H9 (cell line): ENCODE measurements at regions not wholly inside any gene's neighbourhood (a gene's known extent, or its start where the extent isn't known, plus 50 kb on each side); places are given as distances from the start of the nearest gene placed in this dataset.

Experiments used
- DNase-seq: peaks from one replicate; pipeline ENCODE4 v3.0.0-alpha.2; 2017
- H2AFZ ChIP-seq: one replicate; pipeline ENCODE4 v1.6.1; 2013; ENCODE audit warnings: mild to moderate bottlenecking, low read length, control low read depth, moderate library complexity
- H2AK5ac ChIP-seq: 2 replicates; pipeline ENCODE4 v1.6.1; 2013; ENCODE audit warnings: low read length, control low read depth, mixed read lengths; ENCODE audit not compliant: insufficient read length
- H2BK120ac ChIP-seq: one replicate; pipeline ENCODE4 v1.6.1; 2013; ENCODE audit warnings: low read depth, mild to moderate bottlenecking, low read length, control low read depth, inconsistent platforms; ENCODE audit not compliant: poor library complexity, severe bottlenecking
- H2BK12ac ChIP-seq: 2 replicates; pipeline ENCODE4 v1.6.1; 2013; ENCODE audit warnings: low read length, control low read depth, mixed read lengths, low read depth; ENCODE audit not compliant: insufficient read length
- H2BK15ac ChIP-seq: 2 replicates; pipeline ENCODE4 v1.6.1; 2013; ENCODE audit warnings: low read depth, low read length, control low read depth
- H2BK20ac ChIP-seq: one replicate; pipeline ENCODE4 v1.6.1; 2013; ENCODE audit warnings: low read depth, mild to moderate bottlenecking, low read length, control low read depth, inconsistent platforms; ENCODE audit not compliant: poor library complexity, severe bottlenecking
- H2BK5ac ChIP-seq: 2 replicates; pipeline ENCODE4 v1.6.1; 2013; ENCODE audit warnings: low read length, control low read depth, mixed read lengths; ENCODE audit not compliant: insufficient read length
- H3K14ac ChIP-seq: 2 replicates; pipeline ENCODE4 v1.6.1; 2013; ENCODE audit warnings: low read length, control low read depth; ENCODE audit not compliant: insufficient read depth
- H3K18ac ChIP-seq: 2 replicates; pipeline ENCODE4 v1.6.1; 2013; ENCODE audit warnings: low read depth, mild to moderate bottlenecking, mixed read lengths, low read length, control low read depth; ENCODE audit not compliant: insufficient read length
- H3K23ac ChIP-seq: 2 replicates; pipeline ENCODE4 v1.6.1; 2013; ENCODE audit warnings: low read length, control low read depth, mixed read lengths, low read depth; ENCODE audit not compliant: insufficient read length
- H3K23me2 ChIP-seq: 2 replicates; pipeline ENCODE4 v1.6.1; 2013; ENCODE audit warnings: low read depth, mild to moderate bottlenecking, mixed read lengths, low read length, control low read depth; ENCODE audit not compliant: insufficient read length, poor library complexity, severe bottlenecking
- H3K27ac ChIP-seq: 2 replicates; pipeline ENCODE4 v1.5.1; 2013; ENCODE audit warnings: low read length, control low read depth, mixed read lengths, low read depth; ENCODE audit not compliant: insufficient read length
- H3K27me3 ChIP-seq: 2 replicates; pipeline ENCODE4 v1.6.1; 2013; ENCODE audit warnings: low read length, control low read depth, inconsistent platforms; ENCODE audit not compliant: insufficient read depth
- H3K4ac ChIP-seq: 2 replicates; pipeline ENCODE4 v1.6.1; 2013; ENCODE audit warnings: low read depth, mild to moderate bottlenecking, control low read depth, inconsistent platforms, low read length, moderate library complexity
- H3K4me1 ChIP-seq: 2 replicates; pipeline ENCODE4 v1.6.1; 2013; ENCODE audit warnings: low read length, control low read depth, inconsistent platforms; ENCODE audit not compliant: insufficient read depth
- H3K4me2 ChIP-seq: 2 replicates; pipeline ENCODE4 v1.6.1; 2013; ENCODE audit warnings: low read length, control low read depth, mixed read lengths; ENCODE audit not compliant: insufficient read length, insufficient read depth
- H3K56ac ChIP-seq: 2 replicates; pipeline ENCODE4 v1.6.1; 2013; ENCODE audit warnings: low read depth, mild to moderate bottlenecking, mixed read lengths, low read length, control low read depth; ENCODE audit not compliant: insufficient read length
- H3K79me1 ChIP-seq: 2 replicates; pipeline ENCODE4 v1.6.1; 2013; ENCODE audit warnings: low read depth, mild to moderate bottlenecking, moderate library complexity, low read length, control low read depth, inconsistent platforms; ENCODE audit not compliant: insufficient read depth, poor library complexity, severe bottlenecking
- H3K79me2 ChIP-seq: 2 replicates; pipeline ENCODE4 v1.6.1; 2013; ENCODE audit warnings: low read length, control low read depth, inconsistent platforms; ENCODE audit not compliant: insufficient read depth
- H3K9ac ChIP-seq: 2 replicates; pipeline ENCODE4 v1.6.1; 2013; ENCODE audit warnings: low read length, control low read depth, mixed read lengths; ENCODE audit not compliant: insufficient read length; ENCODE audit errors: extremely low read depth
- H3K9me3 ChIP-seq: one replicate; pipeline ENCODE4 v1.6.1; 2013; ENCODE audit warnings: low read depth, low read length, inconsistent platforms; ENCODE audit not compliant: control insufficient read depth
- H3T11ph ChIP-seq: one replicate; pipeline ENCODE4 v1.6.1; 2013; ENCODE audit warnings: mild to moderate bottlenecking, low read length, control low read depth, inconsistent platforms
- H4K20me1 ChIP-seq: one replicate; pipeline ENCODE4 v1.6.1; 2013; ENCODE audit not compliant: control insufficient read depth, insufficient read length, insufficient read depth
- H4K5ac ChIP-seq: 2 replicates; pipeline ENCODE4 v1.6.1; 2013; ENCODE audit warnings: low read depth, mild to moderate bottlenecking, mixed read lengths, low read length, control low read depth; ENCODE audit not compliant: insufficient read length
- H4K8ac ChIP-seq: replicated peaks from 2 replicates; pipeline ENCODE4 v1.6.1; 2013; ENCODE audit warnings: low read length, control low read depth, mixed read lengths, low read depth; ENCODE audit not compliant: insufficient read length
- H4K91ac ChIP-seq: 2 replicates; pipeline ENCODE4 v1.6.1; 2013; ENCODE audit warnings: low read depth, mild to moderate bottlenecking, moderate library complexity, mixed read lengths, low read length, control low read depth; ENCODE audit not compliant: insufficient read length
- H3K27ac Mint-ChIP-seq, 3 experiments: 2 replicates in 2 of 3; 3 replicates in 1 of 3; pipeline ENCODE4 v1.8.0; 2020 to 2021; ENCODE audit warnings: mixed read lengths in 3 of 3, mild to moderate bottlenecking in 1 of 3, moderate library complexity in 1 of 3
- H3K27me3 Mint-ChIP-seq: 2 replicates; pipeline ENCODE4 v1.8.0; 2021; ENCODE audit warnings: low read depth, mild to moderate bottlenecking, moderate library complexity, mixed read lengths
- H3K36me3 Mint-ChIP-seq, 3 experiments: 2 replicates in 2 of 3; 3 replicates in 1 of 3; pipeline ENCODE4 v1.8.0; 2020 to 2021; ENCODE audit warnings: low read depth in 3 of 3, mixed read lengths in 3 of 3; ENCODE audit not compliant: insufficient read depth in 1 of 3
- H3K4me1 Mint-ChIP-seq, 2 experiments: 2 replicates each; pipeline ENCODE4 v1.8.0; 2020; ENCODE audit warnings: mixed read lengths in 2 of 2
- H3K4me3 Mint-ChIP-seq, 2 experiments: 2 replicates in 1 of 2; 3 replicates in 1 of 2; pipeline ENCODE4 v1.8.0; 2020 to 2021; ENCODE audit warnings: mild to moderate bottlenecking in 2 of 2, mixed read lengths in 2 of 2, moderate library complexity in 1 of 2
- H3K9me3 Mint-ChIP-seq, 2 experiments: 2 replicates in 1 of 2; 3 replicates in 1 of 2; pipeline ENCODE4 v1.8.0; 2020; ENCODE audit warnings: mild to moderate bottlenecking in 2 of 2, mixed read lengths in 2 of 2, moderate library complexity in 1 of 2
- CTCF ChIP-seq: fragments of 200-600 bp; sonication (generic); conservative IDR thresholded peaks from 3 replicates; pipeline ENCODE4 v1.8.0; 2021; ENCODE audit warnings: antibody characterized with exemption, mild to moderate bottlenecking
- WGBS: extraction: QIAGEN DNeasy Blood & Tissue Kit; methylation state at CpG from one replicate; pipeline ENCODE4 v1.1.7; 2013; ENCODE audit warnings: missing lambda C conversion rate, low lambda C conversion rate, mixed read lengths; ENCODE audit not compliant: insufficient read length; ENCODE audit errors: extremely low coverage; 5-methylcytosine and 5-hydroxymethylcytosine counted together

DNA sequence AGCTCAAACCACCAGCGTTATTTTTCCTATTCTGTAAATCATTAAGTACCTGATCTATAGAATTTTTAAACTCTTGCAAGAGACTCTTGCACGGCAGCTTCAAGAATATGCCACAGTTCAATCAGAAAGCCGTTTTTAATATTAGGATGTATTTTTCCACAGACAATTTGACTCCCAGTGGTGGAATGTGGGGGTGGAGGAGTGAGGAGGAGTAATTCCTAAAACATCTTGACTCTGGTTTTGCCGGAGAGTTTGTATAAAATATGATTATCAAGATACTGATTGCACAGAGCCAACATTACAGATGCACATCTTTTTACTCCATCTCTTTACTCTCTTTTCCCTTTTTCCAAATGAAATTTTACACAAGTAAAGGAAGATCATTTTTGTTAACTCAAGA is 288.3 kb downstream of the ENC1 start:
- WGBS: no CpG with 5 or more reads among the region's 4 CpGs
- Histone ChIP-seq H3K23ac (no peak overlapping the region), H3K14ac (no peak overlapping the region), H2BK12ac (no peak overlapping the region), H3K18ac (no peak overlapping the region), H3K4me2 (no peak overlapping the region), H2BK5ac (no peak overlapping the region), H2AFZ (no peak overlapping the region), H3K4me1 (no peaks in the 10 kb centered on the region), H3T11ph (no peak overlapping the region), H4K20me1 (no peaks in the 10 kb centered on the region), H3K79me1 (no peaks in the 10 kb centered on the region), H2BK120ac (no peak overlapping the region), H3K27me3 (no peaks in the 10 kb centered on the region), H3K23me2 (no peaks in the 10 kb centered on the region), H2AK5ac (no peak overlapping the region), H4K5ac (no peak overlapping the region), H3K56ac (no peak overlapping the region), H4K8ac (no peak overlapping the region), H2BK20ac (no peak overlapping the region), H3K79me2 (no peaks in the 10 kb centered on the region), H4K91ac (no peak overlapping the region), H3K4ac (no peak overlapping the region), H3K27ac (no peak overlapping the region), H3K9me3 (peaks cover 11% of the 10 kb centered on the region), H3K9ac (no peak overlapping the region), H2BK15ac (no peak overlapping the region)
- Mint-ChIP-seq H3K27ac (no peak overlapping the region), H3K4me1 (peaks cover 2 to 7% of the 10 kb centered on the region in 2 experiments; a peak in 3 of 4 replicates), H3K9me3 (peaks cover 27 to 33% of the 10 kb centered on the region in 2 experiments), H3K27me3 (peaks cover 2% of the 10 kb centered on the region), H3K36me3 (peaks cover 4 to 15% (median 8%) of the 10 kb centered on the region in 3 experiments), H3K4me3 (no peak overlapping the region)
- DNase-seq: no peak
- TF ChIP-seq CTCF: no peak
